ENCODE measurements at regions not wholly inside any gene's neighbourhood (a gene's known extent, or its start where the extent isn't known, plus 50 kb on each side); places are given as distances from the start of the nearest gene placed in this dataset.

GRCh38 chr7:11895337-11895736 lies 63.3 kb upstream of the THSD7A start:
- no peak for DNase-seq

GRCh38 chr7:11896663-11897062 lies 64.7 kb upstream of the THSD7A start:
- DNase-seq, result no peak

GRCh38 chr7:11899247-11899646 lies 67.2 kb upstream of the THSD7A start:
- DNase-seq, result no peak

DNA sequence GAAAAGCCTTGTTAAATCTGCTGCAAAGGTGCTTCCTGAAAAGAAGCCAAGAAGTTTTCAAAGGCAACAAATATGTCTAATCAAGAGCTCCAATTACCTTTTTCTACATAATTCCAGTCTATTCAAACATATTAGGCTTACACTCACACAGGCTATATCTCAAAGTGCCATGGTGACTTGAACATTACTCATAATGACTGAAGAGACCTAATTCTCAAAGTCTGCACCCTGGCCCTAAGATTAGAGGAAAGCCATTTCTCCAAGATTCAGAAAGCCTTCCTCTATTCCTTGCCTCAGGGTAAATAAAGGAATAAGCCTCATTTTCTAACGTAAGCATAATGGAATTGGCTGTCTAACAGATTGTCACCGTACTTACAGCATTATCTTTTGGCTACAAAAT lies 78.3 kb upstream of the THSD7A start:
- DNase-seq, result no peak

DNA sequence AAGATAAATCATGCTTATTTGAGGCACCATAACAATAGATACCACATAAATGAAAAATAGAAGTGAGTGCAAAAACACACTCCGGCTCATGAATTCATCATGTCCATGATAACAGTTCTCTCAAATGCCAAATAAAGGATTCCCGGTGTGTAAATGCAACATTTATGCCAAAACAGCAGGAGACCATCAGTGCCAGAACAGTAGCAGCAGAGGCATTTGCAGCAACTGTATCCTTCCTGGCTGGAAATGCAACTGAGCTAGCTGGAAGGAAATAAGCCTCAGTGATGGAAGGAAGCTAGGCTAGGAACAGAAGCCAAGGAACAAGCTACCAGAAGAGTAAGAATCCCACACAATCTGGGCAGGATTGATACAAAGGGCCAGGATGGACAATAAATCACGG lies 79.9 kb upstream of the THSD7A start:
- no peak for DNase-seq

DNA sequence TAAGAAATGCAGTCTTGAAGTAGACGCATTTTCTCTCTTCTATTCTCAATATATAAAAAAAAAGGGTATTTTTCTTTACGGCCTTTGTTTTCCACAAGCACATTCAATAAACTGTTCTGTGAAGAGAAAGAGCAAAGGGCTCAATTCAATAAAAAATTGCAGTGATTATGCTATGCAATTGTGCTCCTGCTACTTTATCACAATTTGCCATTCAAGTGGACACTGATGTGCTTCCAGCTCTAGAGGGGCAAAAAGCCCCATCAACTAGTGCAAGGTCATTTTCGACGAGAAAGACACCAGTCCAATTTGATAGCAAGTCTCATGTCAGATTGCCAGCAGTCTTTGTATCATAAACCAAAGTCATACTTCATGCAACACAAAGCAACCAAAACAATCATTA lies 82.6 kb upstream of the THSD7A start:
- DNase-seq, result no peak

DNA sequence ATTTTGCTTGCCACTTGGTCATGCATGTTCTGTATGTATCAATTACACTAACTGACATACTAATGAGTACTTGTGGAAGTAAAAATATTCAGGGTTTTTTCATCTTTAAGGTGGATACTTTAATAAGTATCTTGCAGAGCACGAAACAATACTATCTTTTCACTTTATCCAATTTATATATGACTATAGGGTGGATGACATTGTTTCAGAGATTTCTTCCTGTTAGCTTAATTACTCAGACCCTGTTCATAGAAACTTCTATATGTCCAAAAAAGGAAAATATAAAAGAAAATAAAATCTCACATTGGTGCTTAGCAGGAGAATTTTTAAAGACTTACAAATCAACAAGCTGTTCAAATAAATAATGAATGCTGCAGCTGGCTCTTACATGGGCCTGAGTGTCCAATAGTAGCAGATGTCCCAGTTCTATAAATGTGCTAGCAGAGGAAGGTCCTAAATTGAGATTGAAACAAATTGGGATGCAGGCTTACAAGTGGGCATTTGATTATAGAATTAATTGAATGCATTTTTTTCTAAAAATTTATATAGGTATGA lies 91.5 kb upstream of the THSD7A start:
- no peak for DNase-seq

DNA sequence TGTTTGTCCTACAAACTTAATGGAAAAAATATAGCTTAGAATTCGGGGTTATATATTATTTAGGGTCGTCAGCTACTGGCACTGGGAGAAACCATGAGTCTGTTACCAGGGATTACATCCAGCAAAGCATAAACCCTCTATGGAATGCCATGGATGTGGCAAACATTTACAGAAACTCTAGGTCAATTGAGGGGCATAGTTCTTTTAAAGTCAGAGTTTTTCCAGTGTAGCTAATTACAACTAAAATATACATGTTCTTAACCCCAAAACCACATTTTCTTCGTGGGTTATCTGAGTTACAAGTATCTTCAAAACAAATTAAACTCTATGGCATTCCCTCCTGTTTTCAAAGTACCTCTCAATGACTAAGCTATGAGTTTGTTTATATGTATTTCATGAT lies 99.3 kb upstream of the THSD7A start:
- no peak for DNase-seq

- DNase-seq, result no peak
Measured at GRCh38 chr7:11934796-11935195, 102.8 kb upstream of the THSD7A start.

DNA sequence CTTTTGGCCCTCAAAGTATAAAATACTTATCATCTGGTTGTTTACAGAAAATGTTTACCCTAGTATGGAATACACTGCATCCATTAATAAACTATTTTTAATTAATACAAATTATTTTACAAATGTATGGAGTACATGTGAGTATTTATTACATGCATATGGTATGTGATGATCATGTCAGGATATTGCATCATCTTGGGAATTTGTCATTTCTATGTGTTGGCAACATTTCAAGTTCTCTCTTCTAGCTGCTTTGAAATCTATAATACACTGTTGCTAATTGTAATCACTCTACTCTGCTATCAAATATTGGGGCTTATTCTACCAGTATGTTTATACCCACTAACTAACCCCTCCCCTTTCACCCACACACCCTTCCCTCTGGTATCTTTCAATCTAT lies 103.9 kb upstream of the THSD7A start:
- no peak for DNase-seq

DNA sequence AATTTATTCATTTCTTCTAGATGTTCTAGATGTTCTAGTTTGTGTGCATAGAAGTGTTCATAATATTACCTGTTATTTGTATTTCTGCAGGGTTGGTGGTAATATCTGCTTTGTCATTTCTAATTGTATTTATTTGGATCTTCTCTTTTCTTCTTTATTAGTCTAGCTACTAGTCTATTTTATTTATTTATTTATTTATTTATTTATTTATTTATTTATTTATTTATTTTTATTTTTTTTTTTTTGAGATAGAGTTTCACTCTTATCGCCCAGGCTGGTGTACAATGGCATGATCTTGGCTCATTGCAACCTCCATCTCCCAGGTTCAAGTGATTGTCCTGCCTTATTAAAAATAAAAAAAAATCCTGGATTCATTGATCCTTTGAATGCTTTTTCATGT lies 114.8 kb upstream of the THSD7A start:
- no peak for DNase-seq

- no peak for DNase-seq
Measured at GRCh38 chr7:11950281-11950680, 118.3 kb upstream of the THSD7A start.

DNA sequence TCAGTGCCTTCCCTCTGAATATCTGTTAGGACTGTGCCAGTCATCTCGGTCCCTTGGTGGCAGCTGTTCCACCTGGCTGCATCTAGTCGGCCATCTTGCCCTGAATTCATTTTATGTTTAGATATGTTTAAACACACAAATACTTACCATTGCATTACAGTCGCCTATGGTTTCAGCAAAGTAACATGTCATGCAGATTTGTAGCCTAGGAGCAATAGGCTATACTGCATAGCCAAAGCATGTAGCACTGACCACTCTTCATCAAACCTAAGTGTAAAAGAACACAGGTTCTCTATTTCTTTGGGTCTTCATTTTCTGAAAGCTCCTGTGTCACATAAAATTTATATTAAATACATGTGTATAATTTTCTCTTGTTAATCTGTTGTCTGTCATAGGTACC lies 118.9 kb upstream of the THSD7A start:
- DNase-seq, result no peak

GRCh38 chr7:11951909-11952308 lies 119.9 kb upstream of the THSD7A start:
- DNase-seq, result no peak

DNA sequence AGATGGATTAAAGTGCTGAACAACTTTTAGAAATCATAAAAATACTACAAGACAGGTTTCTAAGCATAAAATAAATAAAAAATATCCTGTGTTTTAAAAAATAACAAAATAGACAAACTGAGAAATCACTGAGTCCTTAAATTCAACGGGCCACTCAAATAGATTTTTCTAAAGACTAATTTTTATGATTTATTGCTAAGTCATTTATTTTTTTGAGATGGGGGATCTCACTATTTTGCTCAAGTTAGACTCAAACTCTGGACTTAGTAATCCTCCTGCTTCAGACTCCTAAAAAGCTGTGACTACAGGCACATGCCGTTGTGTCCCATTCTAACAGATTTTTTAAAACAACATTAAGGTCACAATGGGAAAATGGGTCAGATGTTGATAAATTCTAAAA lies 121.0 kb upstream of the THSD7A start:
- no peak for DNase-seq

GRCh38 chr7:11956991-11957390 lies 125.0 kb upstream of the THSD7A start:
- DNase-seq, result no peak

DNA sequence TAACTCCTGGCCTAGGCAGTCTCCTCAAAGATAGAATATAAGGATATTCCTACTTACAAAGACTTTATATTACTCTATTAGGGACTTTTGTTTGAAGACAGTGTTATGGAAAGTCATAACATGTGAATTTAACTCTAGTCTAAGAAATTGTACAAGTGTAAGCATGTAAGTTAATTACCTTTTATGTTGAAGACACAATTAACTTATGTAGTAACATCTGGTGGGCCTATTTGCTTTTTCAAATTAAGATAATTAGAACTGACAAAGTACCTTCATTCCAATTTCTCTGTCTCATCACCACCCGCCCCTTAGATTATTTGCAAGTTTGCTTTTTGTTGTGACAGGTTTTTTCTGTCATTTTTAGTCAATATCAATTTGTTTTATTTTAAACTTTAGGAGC lies 126.0 kb upstream of the THSD7A start:
- DNase-seq, result no peak

DNA sequence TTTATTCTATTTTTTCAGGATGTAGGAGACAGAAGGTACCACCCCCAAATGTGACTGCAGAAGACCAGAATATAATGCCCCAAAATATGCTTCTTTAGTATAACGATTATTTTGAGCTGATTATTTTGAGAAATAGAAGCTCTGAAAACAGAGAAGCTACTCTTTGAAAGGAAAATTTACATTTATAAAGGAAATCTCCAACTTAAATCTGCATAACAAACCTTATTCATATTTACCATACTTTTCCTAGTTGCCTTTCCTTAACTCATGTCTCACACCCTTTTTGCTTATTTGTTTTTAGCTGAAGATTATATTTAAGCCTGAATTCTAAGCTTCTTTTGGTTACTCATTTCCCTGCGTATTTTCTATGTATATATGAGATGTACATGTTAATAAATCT lies 127.1 kb upstream of the THSD7A start:
- DNase-seq, result no peak

- no peak for DNase-seq
Measured at GRCh38 chr7:11960621-11961020, 128.6 kb upstream of the THSD7A start.

GRCh38 chr7:11969643-11970042 lies 137.6 kb upstream of the THSD7A start:
- DNase-seq, result no peak

- no peak for DNase-seq
Measured at GRCh38 chr7:11970132-11970531, 138.1 kb upstream of the THSD7A start.

DNA sequence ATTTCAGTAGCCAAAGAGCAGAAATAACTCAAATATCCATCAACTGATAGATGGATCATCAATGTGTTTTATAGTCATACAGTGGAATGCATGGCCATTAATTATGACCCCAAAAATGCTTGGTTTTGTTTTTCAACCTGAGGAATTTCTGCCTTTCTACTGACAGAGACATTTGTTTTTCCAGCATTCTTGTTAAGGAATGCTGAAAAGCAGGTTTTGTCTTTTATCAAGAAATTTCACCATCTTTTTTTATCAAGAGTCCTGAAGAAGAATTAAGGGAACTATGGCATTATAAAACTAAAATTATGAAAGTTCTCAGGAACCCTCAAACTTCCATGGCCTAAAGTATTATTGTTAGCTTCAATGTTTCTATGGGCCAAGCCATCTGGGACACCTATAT lies 153.4 kb upstream of the THSD7A start:
- no peak for DNase-seq

GRCh38 chr7:11985971-11986370 lies 154.0 kb upstream of the THSD7A start:
- DNase-seq, result no peak

- DNase-seq, result no peak
Measured at GRCh38 chr7:11988186-11988585, 156.2 kb upstream of the THSD7A start.

DNA sequence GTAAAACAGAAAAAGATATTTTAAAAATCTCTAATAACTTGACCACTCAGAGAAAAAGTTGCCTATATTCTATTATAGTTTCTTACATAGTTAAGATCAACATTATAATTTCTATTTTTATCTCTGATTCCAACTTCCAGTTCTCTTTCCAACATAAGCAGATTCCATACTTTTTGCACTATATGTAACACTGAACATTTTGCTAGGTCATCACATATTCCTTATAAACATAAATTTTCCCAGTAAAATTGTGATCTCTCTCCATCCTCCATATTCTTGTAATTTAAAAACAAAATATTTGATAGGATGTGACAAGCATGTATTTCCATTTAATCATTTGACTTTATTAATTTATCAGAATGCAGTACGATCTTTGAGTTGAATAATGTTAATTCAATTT lies 170.4 kb upstream of the THSD7A start:
- DNase-seq, result no peak

DNA sequence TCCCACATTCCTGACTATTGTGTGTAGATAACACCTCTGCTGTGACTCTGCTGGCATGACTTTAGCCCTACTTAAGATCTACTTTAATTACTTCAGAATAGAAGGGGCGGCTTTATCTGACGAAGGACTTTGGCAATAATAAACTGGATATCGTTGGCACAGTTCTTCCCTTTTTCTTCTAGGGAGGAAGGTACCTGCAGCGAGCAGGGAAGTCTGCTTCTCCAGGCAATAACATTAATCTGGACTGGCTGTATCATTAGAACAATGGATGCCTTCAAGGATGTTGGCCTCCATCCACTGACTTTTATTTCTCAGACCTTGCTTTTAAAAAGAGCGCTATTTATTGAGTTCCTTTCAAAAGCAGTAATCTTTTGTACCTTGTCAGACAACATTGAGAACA lies 172.6 kb upstream of the THSD7A start:
- DNase-seq, result no peak
